ENCODE measurements at regions not wholly inside any gene's neighbourhood (a gene's known extent, or its start where the extent isn't known, plus 50 kb on each side); places are given as distances from the start of the nearest gene placed in this dataset.

DNA sequence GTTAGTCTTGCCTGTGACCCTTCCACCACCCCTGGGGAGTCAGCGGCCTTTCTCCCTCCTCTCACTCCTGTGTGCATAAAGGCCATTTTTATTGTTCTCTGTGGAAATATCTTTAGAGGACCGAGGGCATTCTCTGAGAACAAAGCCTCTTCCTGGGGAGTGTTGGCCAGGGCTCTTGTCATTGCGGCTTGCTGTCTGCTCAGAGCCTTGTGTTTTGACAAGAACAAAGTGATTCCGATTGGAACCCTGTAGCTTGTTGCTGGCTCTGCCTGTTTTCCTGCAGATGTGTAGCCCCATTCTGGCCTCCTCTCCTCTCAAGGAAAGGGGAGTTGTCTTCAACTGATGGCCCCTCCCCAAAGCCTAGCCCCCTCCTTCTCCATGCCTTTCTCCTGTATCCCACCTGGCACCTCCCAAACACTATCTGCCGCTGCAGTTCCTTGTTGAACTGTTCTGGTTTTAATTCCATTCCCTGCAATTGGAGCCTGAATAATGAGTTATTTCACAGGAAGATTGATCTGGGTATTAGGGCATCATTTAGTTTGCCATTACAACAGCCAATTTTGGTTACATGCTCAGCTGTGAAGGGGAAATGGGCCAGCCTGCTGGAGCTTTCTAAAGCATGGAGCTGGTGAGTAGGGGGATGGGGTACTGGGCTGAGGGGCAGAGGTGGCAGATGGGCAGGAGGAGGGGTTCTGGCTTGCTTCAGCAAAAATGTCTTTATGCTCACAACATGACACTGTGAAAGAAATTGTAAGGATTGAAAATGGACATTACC is 252.5 kb downstream of the LRFN2 start:
- TF ChIP-seq, protein P1, sequence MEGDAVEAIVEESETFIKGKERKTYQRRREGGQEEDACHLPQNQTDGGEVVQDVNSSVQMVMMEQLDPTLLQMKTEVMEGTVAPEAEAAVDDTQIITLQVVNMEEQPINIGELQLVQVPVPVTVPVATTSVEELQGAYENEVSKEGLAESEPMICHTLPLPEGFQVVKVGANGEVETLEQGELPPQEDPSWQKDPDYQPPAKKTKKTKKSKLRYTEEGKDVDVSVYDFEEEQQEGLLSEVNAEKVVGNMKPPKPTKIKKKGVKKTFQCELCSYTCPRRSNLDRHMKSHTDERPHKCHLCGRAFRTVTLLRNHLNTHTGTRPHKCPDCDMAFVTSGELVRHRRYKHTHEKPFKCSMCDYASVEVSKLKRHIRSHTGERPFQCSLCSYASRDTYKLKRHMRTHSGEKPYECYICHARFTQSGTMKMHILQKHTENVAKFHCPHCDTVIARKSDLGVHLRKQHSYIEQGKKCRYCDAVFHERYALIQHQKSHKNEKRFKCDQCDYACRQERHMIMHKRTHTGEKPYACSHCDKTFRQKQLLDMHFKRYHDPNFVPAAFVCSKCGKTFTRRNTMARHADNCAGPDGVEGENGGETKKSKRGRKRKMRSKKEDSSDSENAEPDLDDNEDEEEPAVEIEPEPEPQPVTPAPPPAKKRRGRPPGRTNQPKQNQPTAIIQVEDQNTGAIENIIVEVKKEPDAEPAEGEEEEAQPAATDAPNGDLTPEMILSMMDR (IDR thresholded peaks at IDR 0.05): no peak
- Histone ChIP-seq H3K27me3 (no peaks in the 10 kb centered on the region), H3K9me3 (no peaks in the 10 kb centered on the region), H3K27ac (no peak overlapping the region), H3K4me1 (no peaks in the 10 kb centered on the region), H3K36me3 (no peaks in the 10 kb centered on the region), H3K4me3 (no peak overlapping the region)
- no peak for DNase-seq (ENCODE audit: low spot score)

DNA sequence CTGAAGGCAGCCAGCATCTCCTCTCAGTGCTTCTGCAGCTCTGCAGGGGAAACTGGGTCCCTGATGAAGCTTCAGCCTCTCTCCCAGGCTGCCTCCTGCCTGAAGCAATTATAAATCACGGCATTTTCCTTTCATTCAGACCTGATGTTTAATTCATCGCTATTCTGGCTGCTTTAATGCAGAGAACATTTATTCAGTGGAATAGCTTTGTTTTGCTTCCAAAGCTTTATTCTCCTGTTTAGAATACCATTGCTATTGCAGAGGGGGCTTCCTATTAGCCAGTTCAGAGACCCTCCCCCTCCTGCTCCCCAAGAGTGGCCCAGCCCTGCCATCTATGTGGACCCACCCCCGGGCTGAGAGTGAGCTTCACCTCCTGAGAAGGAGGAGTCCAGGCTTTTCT is 255.6 kb downstream of the LRFN2 start:
- Histone ChIP-seq H3K4me1 (peaks cover 0 to 7% of the 10 kb centered on the region in 2 donors), H3K27me3 (no peaks in the 10 kb centered on the region)
- TF ChIP-seq, protein P1 (IDR thresholded peaks at IDR 0.05): no peak

DNA sequence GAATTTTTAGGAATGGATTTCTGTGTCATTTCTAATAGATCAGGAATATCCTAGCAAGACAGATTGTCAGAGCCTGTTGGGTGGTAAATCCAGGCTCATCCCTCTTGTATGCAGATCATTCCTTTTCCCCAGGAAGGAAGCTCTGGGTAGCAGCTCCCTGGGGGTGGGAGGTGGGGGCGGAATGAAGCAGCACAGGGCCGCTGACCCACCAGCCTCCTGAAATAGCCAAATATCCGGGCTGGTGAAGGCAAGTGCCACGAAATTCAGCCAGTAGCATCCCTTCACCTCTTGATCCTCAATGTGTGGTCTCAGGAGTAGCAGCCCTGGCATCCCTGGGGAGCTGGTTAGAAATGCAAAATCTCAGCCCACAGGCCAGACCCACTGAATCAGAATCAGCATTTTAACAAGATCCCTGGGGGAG is 256.9 kb downstream of the LRFN2 start:
- Histone ChIP-seq H3K27ac (no peak overlapping the region), H3K9me3 (no peaks in the 10 kb centered on the region), H3K27me3 (no peaks in the 10 kb centered on the region), H3K4me1 (peaks cover 0 to 11% of the 10 kb centered on the region in 2 donors), H3K36me3 (no peaks in the 10 kb centered on the region), H3K4me3 (no peak overlapping the region)
- DNase-seq (ENCODE audit: low spot score): no peak
- TF ChIP-seq, protein P1 (IDR thresholded peaks at IDR 0.05): no peak

More for the DNA sequence above, 255.6 kb downstream of the LRFN2 start:
- Histone ChIP-seq H3K36me3 (no peaks in the 10 kb centered on the region), H3K27ac (no peak overlapping the region), H3K4me3 (no peak overlapping the region), H3K9me3 (no peaks in the 10 kb centered on the region)
- no peak for DNase-seq (ENCODE audit: low spot score)

DNA sequence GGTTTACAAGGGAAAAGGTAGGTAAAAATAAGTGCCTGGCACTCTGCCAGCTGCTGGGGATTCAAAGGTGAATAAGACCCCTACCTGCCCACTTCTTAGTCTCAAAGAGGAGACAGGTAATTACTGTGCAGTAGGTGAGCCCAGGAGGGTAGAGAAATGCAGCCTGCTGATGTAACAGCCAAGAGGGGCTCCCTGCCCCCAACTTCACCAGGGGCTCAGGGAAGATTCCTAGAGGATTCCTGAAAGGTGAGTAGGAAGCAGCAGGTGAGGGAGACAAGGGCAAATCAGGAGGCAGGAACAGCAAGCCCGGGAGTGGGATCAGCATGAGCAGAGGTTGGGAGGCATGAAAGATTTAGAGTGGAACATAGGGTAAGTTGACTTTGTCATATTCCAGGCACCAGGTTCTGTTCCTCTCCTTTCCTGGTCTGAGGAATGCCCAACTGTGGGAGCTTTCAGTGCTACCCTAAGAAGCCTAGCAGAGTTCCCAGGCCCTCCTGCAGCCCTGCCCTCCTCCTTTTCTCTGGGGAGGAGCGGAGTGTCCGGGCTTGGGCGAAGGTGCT is 258.1 kb downstream of the LRFN2 start:
- Histone ChIP-seq H3K27ac (no peak overlapping the region), H3K9me3 (no peaks in the 10 kb centered on the region), H3K4me1 (peaks cover 0 to 11% of the 10 kb centered on the region in 2 donors), H3K27me3 (no peaks in the 10 kb centered on the region), H3K36me3 (no peaks in the 10 kb centered on the region), H3K4me3 (no peak overlapping the region)
- DNase-seq (ENCODE audit: low spot score): no peak
- TF ChIP-seq, protein P1 (IDR thresholded peaks at IDR 0.05): no peak

DNA sequence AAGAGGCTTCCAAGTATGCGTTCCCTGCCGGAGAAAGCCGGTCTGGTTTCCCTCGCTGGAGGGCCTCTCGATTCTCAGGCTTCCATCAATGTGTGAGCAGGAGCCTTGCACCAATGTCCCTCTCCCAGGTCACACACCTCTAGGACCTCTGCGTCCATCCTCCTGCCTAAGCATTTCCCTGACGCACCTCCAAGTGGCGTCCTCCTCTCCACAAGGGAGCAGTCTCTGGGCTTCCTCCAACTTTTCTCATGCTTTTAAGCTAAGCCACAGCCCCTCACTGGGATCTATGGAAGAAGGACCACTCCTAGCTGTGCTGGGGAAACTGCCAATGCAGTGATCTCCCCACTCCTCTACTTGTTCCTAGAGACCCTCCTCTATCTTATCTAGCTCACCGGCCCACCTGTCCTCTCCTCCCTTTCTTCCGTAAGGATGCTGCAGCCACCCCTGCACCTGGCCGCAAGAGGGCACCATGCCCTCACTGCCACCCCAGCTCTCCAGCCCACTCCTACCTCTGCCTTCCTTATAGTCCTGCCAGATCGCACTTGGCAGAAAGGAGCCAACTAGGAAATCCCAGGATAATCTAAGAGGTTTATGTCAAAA is 258.7 kb downstream of the LRFN2 start:
- DNase-seq (ENCODE audit: low spot score): no peak
- Histone ChIP-seq H3K9me3 (no peaks in the 10 kb centered on the region), H3K27ac (no peak overlapping the region), H3K4me1 (peaks cover 0 to 11% of the 10 kb centered on the region in 2 donors), H3K4me3 (no peak overlapping the region), H3K36me3 (no peaks in the 10 kb centered on the region), H3K27me3 (no peaks in the 10 kb centered on the region)
- TF ChIP-seq, protein P1 (IDR thresholded peaks at IDR 0.05): peak in 1 of 2 donors; percentile 61

Data from right atrium auricular region (tissue), 2 donors.